Neuronal stem cell (in vitro differentiated cells): ENCODE measurements at regions not wholly inside any gene's neighbourhood (a gene's known extent, or its start where the extent isn't known, plus 50 kb on each side); places are given as distances from the start of the nearest gene placed in this dataset.
"Not testable (repeated sequence)": the region's sequence is repeated elsewhere in the genome, so short reads cannot be mapped to it uniquely, and the experiment has no call there.

Source experiments
- DNase-seq: peaks from one replicate; pipeline ENCODE4 v3.0.0-alpha.2; 2013; ENCODE audit warnings: low spot score
- H2AFZ ChIP-seq: one replicate; pipeline ENCODE4 v1.6.1; 2013; ENCODE audit warnings: mild to moderate bottlenecking, low read length, inconsistent platforms
- H2AK5ac ChIP-seq: 2 replicates; pipeline ENCODE4 v1.6.1; 2013; ENCODE audit warnings: low read depth, mild to moderate bottlenecking, inconsistent platforms, low read length, moderate library complexity, mixed read lengths
- H2BK120ac ChIP-seq: 2 replicates; pipeline ENCODE4 v1.6.1; 2013; ENCODE audit warnings: low read depth, mild to moderate bottlenecking, inconsistent platforms, low read length, moderate library complexity, mixed read lengths
- H2BK12ac ChIP-seq: one replicate; pipeline ENCODE4 v1.6.1; 2013; ENCODE audit warnings: low read length, inconsistent platforms
- H2BK15ac ChIP-seq: 2 replicates; pipeline ENCODE4 v1.6.1; 2013; ENCODE audit warnings: mild to moderate bottlenecking, low read length, inconsistent platforms, mixed read lengths
- H2BK5ac ChIP-seq: one replicate; pipeline ENCODE4 v1.6.1; 2013; ENCODE audit warnings: inconsistent platforms, mild to moderate bottlenecking, low read length, moderate library complexity
- H3K14ac ChIP-seq: one replicate; pipeline ENCODE4 v1.6.1; 2013; ENCODE audit warnings: low read length, inconsistent platforms
- H3K18ac ChIP-seq: 2 replicates; pipeline ENCODE4 v1.6.1; 2013; ENCODE audit warnings: low read length, inconsistent platforms
- H3K23ac ChIP-seq: 2 replicates; pipeline ENCODE4 v1.6.1; 2013; ENCODE audit warnings: low read depth, mild to moderate bottlenecking, mixed read lengths, low read length, inconsistent platforms; ENCODE audit not compliant: poor library complexity
- H3K27ac ChIP-seq: replicated peaks from 3 replicates; pipeline ENCODE4 v1.5.1; 2013; ENCODE audit warnings: low read length, inconsistent platforms
- H3K27me3 ChIP-seq, 3 experiments: 2 replicates each; pipeline ENCODE4 v1.6.1; 2013; ENCODE audit warnings: low read length in 3 of 3, mild to moderate bottlenecking in 2 of 3, inconsistent platforms in 1 of 3, low read depth in 1 of 3, mixed read lengths in 1 of 3, moderate library complexity in 1 of 3; ENCODE audit not compliant: control insufficient read depth in 3 of 3, insufficient read depth in 3 of 3
- H3K36me3 ChIP-seq, 2 donors: replicated peaks in 1 of 2; 2 replicates each; pipeline ENCODE4 v1.6.1; 2013; ENCODE audit warnings: low read length in 2 of 2; ENCODE audit not compliant: control insufficient read depth in 2 of 2, insufficient read depth in 2 of 2
- H3K4ac ChIP-seq: 2 replicates; pipeline ENCODE4 v1.6.1; 2013; ENCODE audit warnings: inconsistent platforms, mild to moderate bottlenecking, low read length, moderate library complexity
- H3K4me1 ChIP-seq, 2 donors: 1 replicate in 1 of 2; 2 replicates in 1 of 2; pipeline ENCODE4 v1.6.1; 2013; ENCODE audit warnings: low read length in 2 of 2, low read depth in 1 of 2; ENCODE audit not compliant: control insufficient read depth in 2 of 2, insufficient read depth in 1 of 2
- H3K4me2 ChIP-seq: one replicate; pipeline ENCODE4 v1.6.1; 2013; ENCODE audit warnings: mild to moderate bottlenecking, low read length, inconsistent platforms; ENCODE audit not compliant: insufficient read depth, poor library complexity, severe bottlenecking
- H3K4me3 ChIP-seq, 2 donors: 2 replicates each; pipeline ENCODE4 v1.5.1; 2013; ENCODE audit warnings: low read length in 2 of 2, mild to moderate bottlenecking in 2 of 2, inconsistent platforms in 1 of 2, moderate library complexity in 1 of 2
- H3K79me1 ChIP-seq: one replicate; pipeline ENCODE4 v1.6.1; 2013; ENCODE audit warnings: low read depth, mild to moderate bottlenecking, inconsistent platforms, low read length, moderate library complexity
- H3K9ac ChIP-seq: one replicate; pipeline ENCODE4 v1.6.1; 2013; ENCODE audit warnings: mild to moderate bottlenecking, low read depth, low read length, inconsistent platforms; ENCODE audit not compliant: poor library complexity
- H3K9me3 ChIP-seq, 2 donors: replicated peaks in 1 of 2; 2 replicates each; pipeline versions ENCODE3 to v1.6.1; 2013; ENCODE audit warnings: low read length in 2 of 2, mild to moderate bottlenecking in 2 of 2, inconsistent platforms in 1 of 2, low read depth in 1 of 2, mixed read lengths in 1 of 2, moderate library complexity in 1 of 2; ENCODE audit not compliant: control insufficient read depth in 2 of 2, insufficient read depth in 1 of 2
- H4K8ac ChIP-seq: one replicate; pipeline ENCODE4 v1.6.1; 2013; ENCODE audit warnings: low read depth, mild to moderate bottlenecking, inconsistent platforms, low read length, moderate library complexity
- H4K91ac ChIP-seq: one replicate; pipeline ENCODE4 v1.6.1; 2013; ENCODE audit warnings: low read length, low read depth, mild to moderate bottlenecking, inconsistent platforms; ENCODE audit not compliant: poor library complexity
- WGBS, 2 donors: extraction: QIAGEN DNeasy Blood & Tissue Kit; methylation state at CpG; one replicate each; pipeline ENCODE4 v1.1.7; 2013; ENCODE audit warnings: missing lambda C conversion rate in 2 of 2, mixed read lengths in 1 of 2; ENCODE audit not compliant: insufficient read length in 2 of 2, insufficient replicate concordance in 1 of 2; ENCODE audit errors: extremely low coverage in 2 of 2; 5-methylcytosine and 5-hydroxymethylcytosine counted together

DNA sequence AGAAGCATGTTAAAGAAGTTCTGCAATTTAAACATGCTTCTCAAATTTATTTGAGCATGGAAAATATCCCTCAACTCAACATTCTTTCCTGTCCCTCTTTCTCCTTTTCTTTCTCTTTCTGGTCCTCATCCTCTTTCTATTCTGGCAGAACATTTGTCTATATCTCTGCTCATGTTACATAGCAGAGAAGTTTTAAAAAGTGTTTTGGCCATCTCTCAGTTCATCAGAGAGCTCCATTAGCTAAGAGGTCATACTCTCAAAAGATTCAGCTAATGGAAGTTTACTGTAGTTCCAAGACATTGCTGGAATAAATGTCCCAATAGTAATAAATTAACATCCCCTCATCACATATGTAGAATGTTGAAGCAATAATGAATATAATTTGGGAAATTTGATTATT is 53.5 kb downstream of the XCL2 start:
- H2BK15ac ChIP-seq: no peak overlapping the region

DNA sequence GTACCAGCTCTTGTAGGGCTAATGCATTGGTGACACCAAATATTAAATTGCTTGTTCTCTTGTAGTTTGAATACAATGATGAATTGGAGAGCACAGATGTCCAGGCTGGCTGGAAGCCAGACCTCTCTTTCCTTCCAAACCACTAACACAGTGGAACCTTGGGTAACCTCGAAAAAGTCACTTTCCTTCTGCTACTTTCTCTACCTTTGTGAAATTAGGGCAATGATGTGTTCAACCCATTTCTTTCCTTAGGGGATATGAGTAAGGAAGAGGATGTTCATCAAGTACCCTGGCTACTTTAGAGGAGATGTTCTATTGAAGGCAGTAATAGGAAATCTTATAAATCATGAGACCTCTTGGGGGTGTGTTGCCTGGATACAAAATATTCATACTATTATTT is 55.7 kb downstream of the XCL2 start:
- DNase-seq: no peak
- Histone ChIP-seq H2BK15ac (no peak overlapping the region), H3K4me3 (no peak overlapping the region)

More for the DNA sequence above, 53.5 kb downstream of the XCL2 start:
- Histone ChIP-seq H3K4ac (no peak overlapping the region), H3K4me1 (no peaks in the 10 kb centered on the region), H4K91ac (no peak overlapping the region), H3K4me2 (no peak overlapping the region), H3K79me1 (no peaks in the 10 kb centered on the region), H3K9ac (no peak overlapping the region), H3K9me3 (no peaks in the 10 kb centered on the region), H2BK12ac (no peak overlapping the region), H3K4me3 (no peak overlapping the region), H3K27me3 (no peaks in the 10 kb centered on the region), H3K23ac (no peak overlapping the region), H4K8ac (no peak overlapping the region), H2BK5ac (no peak overlapping the region), H2AFZ (no peak overlapping the region), H2BK120ac (no peak overlapping the region), H3K14ac (no peak overlapping the region), H3K36me3 (no peaks in the 10 kb centered on the region), H3K27ac (no peak overlapping the region), H2AK5ac (no peak overlapping the region), H3K18ac (no peak overlapping the region)
- DNase-seq: no peak

DNA sequence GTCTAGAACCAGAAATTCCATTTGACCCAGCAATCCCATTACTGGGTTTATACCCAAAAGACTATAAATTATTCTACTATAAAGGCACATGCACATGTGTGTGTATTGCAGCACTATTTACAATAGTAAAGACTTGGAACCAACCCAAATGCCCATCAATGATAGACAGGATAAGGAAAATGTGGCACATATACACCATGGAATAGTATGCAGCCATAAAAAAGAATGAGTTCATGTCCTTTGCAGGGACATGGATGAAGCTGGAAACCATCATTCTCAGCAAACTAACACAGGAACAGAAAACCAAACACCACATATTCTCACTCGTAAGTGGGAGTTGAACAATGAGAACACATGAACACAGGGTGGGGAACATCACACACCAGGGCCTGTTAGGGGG is 57.0 kb downstream of the XCL2 start:
- H3K14ac ChIP-seq, H3K27ac ChIP-seq, H2BK15ac ChIP-seq, H2BK5ac ChIP-seq, H3K27me3 ChIP-seq, H2AK5ac ChIP-seq, H3K4me3 ChIP-seq, H3K9me3 ChIP-seq, H3K9ac ChIP-seq, H4K8ac ChIP-seq, H3K4me1 ChIP-seq, H2AFZ ChIP-seq, H3K18ac ChIP-seq, H4K91ac ChIP-seq, H3K4ac ChIP-seq, H3K4me2 ChIP-seq, H3K79me1 ChIP-seq, H3K36me3 ChIP-seq, H2BK12ac ChIP-seq, H2BK120ac ChIP-seq, DNase-seq, H3K23ac ChIP-seq: not testable (repeated sequence)
- no CpG with 5 or more reads among the region's 1 CpG for WGBS, 2 donors

More for the DNA sequence above, 55.7 kb downstream of the XCL2 start:
- Histone ChIP-seq H4K91ac (no peak overlapping the region), H3K4ac (no peak overlapping the region), H2AK5ac (no peak overlapping the region), H3K18ac (no peak overlapping the region), H3K36me3 (no peaks in the 10 kb centered on the region), H3K27ac (no peak overlapping the region), H2BK5ac (no peak overlapping the region), H3K4me1 (no peaks in the 10 kb centered on the region), H3K9ac (no peak overlapping the region), H4K8ac (no peak overlapping the region), H2BK12ac (no peak overlapping the region), H2BK120ac (no peak overlapping the region), H3K79me1 (no peaks in the 10 kb centered on the region), H3K27me3 (no peaks in the 10 kb centered on the region), H3K14ac (no peak overlapping the region), H3K23ac (no peak overlapping the region), H3K4me2 (no peak overlapping the region), H3K9me3 (no peaks in the 10 kb centered on the region), H2AFZ (no peak overlapping the region)
- no CpG with 5 or more reads among the region's 1 CpG for WGBS, 2 donors

DNA sequence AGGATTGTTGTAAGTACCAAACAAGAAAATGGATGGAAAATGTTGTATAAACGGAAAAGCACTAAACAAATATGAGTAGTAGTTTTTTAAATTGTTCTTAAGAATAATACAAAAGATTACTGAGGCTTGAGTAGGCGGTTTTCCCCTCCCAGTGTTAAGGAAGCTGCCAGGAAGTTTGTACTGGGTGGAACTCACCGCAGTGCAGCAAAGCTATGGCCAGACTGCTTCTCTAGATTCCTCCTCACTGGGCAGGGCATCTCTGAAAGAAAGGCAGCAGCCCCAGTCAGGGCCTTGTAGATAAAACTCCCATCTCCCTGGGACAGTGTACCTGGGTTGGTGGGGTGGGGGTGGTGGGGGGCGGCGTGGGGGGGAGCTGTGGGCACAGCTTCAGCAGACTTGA is 58.7 kb downstream of the XCL2 start:
- H4K8ac ChIP-seq: no peak overlapping the region

More for the DNA sequence above, 58.7 kb downstream of the XCL2 start:
- Histone ChIP-seq H3K27me3 (no peaks in the 10 kb centered on the region), H2BK5ac (no peak overlapping the region), H3K4me2 (no peak overlapping the region), H2AFZ (no peak overlapping the region), H2BK12ac (no peak overlapping the region), H3K4me1 (peaks cover 5 to 8% of the 10 kb centered on the region in 2 donors), H2AK5ac (no peak overlapping the region), H3K9me3 (no peaks in the 10 kb centered on the region), H3K9ac (no peak overlapping the region), H3K4me3 (no peak overlapping the region), H3K27ac (no peak overlapping the region), H3K18ac (no peak overlapping the region), H3K14ac (no peak overlapping the region), H3K4ac (no peak overlapping the region), H2BK120ac (no peak overlapping the region), H4K91ac (no peak overlapping the region), H2BK15ac (no peak overlapping the region), H3K36me3 (no peaks in the 10 kb centered on the region), H3K79me1 (no peaks in the 10 kb centered on the region), H3K23ac (no peak overlapping the region)
- no CpG with 5 or more reads among the region's 5 CpGs for WGBS, 2 donors
- DNase-seq: no peak
